HG03060 (cell line): ENCODE measurements at regions not wholly inside any gene's neighbourhood (a gene's known extent, or its start where the extent isn't known, plus 50 kb on each side); places are given as distances from the start of the nearest gene placed in this dataset.

ENCODE experiments used
- ATAC-seq: cut with Tn5 transposase; IDR thresholded peaks from one replicate; pipeline ENCODE4 v1.9.1; 2021; ENCODE audit warnings: low read depth, moderate number of reproducible peaks; ENCODE audit not compliant: unreplicated experiment

GRCh38 chr9:89743573-89744254, 138.9 kb downstream of the GADD45G start:
- no peak for ATAC-seq

DNA sequence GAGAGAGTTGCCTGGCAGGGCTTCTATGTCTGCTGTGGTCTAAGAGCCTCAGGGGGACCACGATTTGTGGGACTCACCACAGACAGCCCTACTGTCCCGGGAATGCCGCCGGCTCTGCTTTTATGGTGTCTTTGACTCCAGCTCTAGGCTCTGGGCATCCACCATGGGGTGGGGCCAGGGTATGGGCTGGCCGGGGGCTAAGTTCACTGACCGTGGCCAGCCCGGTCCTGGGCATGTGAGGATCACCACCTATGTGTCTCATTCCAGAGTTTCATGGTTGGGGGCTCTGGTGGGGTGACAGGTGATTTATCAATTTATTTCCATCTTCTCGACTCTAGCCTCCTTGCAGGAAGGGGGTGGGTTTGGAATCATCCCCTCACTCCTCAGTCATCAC, 139.4 kb downstream of the GADD45G start:
- ATAC-seq, result no peak

- no peak for ATAC-seq
Observed at GRCh38 chr9:89744730-89745129, 139.9 kb downstream of the GADD45G start.

GRCh38 chr9:89745601-89746376, 141.0 kb downstream of the GADD45G start:
- no peak for ATAC-seq

GRCh38 chr9:89746385-89747116, 141.7 kb downstream of the GADD45G start:
- ATAC-seq, result no peak

DNA sequence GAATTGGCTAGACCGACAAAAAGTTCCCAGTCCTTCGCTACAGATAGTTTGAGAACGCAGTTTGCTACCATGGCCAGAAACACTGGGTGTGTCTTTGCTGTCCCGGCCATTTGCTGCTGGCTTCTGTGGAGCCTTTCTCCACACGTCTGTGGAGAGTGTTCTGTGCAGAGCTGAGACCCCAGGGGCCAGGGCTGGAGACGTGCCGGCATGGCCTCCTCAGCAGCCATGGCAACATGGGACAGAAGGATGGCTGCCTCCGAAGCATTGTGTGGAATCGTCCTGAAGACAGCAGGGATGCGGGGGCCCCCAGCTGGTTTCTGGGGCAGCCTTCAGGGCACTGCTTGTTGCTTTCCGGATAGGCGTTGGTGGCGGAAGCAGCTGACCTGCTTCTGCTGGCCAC, 142.8 kb downstream of the GADD45G start:
- no peak for ATAC-seq

DNA sequence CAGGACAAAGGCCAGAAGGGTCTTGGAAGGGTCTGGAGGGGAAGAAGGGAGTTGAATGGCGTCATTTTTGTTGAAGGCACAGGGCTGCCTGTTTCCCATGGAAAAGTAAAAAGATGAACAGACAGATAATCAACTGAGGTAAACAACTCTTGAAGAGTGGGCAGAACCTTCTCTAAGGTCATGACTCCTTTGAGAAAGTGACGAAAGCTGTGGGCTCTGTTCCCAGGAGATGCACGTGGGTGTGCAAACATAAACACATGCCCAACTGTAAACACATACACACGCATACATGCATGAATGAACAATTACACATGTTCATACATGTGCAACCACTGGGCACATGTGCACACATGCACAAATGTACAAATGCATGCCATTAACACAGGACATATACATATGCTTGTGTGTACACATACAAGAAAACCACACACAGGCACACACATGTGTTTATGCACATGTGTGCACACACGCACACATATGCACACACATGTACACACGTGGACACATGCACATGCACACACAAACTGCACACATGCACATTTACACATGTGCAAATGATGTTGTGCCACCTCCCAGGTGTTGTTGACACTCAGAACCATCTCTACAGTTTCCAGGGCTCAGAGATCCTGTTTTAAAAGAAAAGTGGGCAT, 143.3 kb downstream of the GADD45G start:
- no peak for ATAC-seq

- no peak for ATAC-seq
Observed at GRCh38 chr9:89748831-89749499, 144.2 kb downstream of the GADD45G start.

DNA sequence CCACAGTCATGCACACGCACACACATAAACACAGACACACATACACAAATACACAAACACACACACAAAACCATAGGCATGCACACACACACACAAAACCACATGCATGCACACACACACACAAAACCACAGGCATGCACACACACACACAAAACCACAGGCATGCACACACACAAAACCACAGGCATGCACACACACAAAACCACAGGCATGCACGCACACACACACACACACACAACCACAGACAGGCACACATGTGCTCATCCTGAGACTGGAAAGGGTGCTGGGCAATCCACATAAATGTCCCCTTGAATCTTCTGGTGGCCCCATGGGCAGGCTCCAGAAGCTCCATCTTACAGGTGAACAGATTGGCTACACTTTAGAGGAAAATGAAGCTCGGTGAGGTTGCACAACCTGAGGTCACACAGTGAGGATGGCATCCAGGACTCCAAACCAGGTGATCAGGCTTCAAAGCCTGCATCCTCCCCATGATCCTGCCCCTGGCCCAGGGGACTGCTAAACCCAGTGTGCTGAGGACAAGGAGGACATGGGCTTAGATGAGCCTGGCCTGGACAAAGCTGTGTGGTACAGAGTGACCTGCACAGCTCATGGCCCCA, 144.8 kb downstream of the GADD45G start:
- no peak for ATAC-seq

GRCh38 chr9:89750117-89750791, 145.4 kb downstream of the GADD45G start:
- no peak for ATAC-seq

GRCh38 chr9:89751079-89751825, 146.4 kb downstream of the GADD45G start:
- no peak for ATAC-seq

DNA sequence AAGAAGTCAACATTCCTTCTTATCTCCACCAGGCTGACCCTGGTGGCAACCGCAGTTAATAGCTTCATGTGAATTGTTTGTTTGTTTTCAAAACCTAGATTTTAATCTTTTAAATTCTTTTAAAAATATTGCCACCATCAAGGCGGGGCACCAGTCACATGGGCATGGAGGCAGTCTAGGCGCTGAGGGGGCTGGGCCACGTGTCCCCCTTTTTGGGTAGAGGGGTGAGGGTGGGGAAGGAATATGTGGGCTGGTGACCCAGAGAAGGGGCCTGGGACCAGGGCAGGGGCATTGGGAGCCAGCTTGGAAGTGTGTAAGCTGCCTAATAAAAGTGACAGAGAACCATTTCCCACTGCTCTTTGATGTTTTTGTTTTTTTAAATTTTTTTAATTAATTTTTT, 147.3 kb downstream of the GADD45G start:
- ATAC-seq, result no peak

GRCh38 chr9:89753472-89754055, 148.8 kb downstream of the GADD45G start:
- ATAC-seq, result no peak

- ATAC-seq, result no peak
Observed at GRCh38 chr9:89754193-89754592, 149.4 kb downstream of the GADD45G start.

GRCh38 chr9:89755821-89756220, 151.0 kb downstream of the GADD45G start:
- no peak for ATAC-seq

- ATAC-seq, result no peak
Observed at GRCh38 chr9:89756891-89757537, 152.2 kb downstream of the GADD45G start.

DNA sequence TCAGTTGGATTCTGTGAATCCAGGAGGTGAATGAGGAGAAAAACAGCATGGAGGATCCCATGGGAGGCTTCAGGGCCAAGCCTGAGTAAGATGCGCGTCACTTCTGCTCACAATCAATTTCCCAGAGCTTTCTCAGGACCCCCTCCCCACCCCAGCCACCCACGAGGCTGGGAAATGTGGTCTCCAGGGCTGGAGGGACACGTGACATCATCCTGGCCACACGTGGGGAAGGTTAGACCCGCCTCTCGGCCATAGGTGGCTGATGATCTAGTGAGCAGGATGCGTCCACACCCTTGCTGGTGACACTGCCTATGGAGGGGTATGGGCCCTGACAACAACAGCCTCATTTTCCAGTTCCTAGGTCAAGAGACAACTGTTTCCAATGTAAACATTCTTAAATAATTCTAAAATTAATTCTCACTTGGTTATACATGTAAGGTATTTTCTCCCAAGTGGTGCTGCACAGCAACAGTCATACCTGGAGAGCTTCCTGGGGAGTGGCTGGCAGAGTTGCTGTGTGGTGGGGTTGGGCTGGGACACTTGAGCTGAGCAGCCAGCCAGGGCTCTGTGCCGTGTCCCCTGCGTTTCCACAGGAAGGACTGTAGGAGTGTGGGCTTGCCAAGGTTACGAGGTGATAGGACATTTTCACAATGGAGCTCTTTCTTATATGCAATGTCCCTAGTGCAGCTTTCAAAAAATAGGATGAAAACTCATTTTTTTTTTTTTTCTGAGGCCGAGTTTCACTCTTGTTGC, 153.1 kb downstream of the GADD45G start:
- no peak for ATAC-seq
